ENCODE measurements at regions not wholly inside any gene's neighbourhood (a gene's known extent, or its start where the extent isn't known, plus 50 kb on each side); places are given as distances from the start of the nearest gene placed in this dataset.

- Histone ChIP-seq H3K36me3 (replicated peaks in 1 of 2; ENCODE audit: control insufficient read depth in 2 of 2, insufficient read depth in 2 of 2, low read length in 2 of 2) (no peaks in the 10 kb centered on the region), H4K91ac (ENCODE audit: low read depth, low read length, poor library complexity) (no peak overlapping the region), H2BK5ac (ENCODE audit: low read length) (no peak overlapping the region), H3K23ac (ENCODE audit: low read depth, low read length, poor library complexity) (no peak overlapping the region), H3K4me1 (ENCODE audit: control insufficient read depth in 2 of 2, insufficient read depth in 1 of 2, low read depth in 1 of 2, low read length in 2 of 2) (peaks cover 2 to 4% of the 10 kb centered on the region in 2 donors), H2AK5ac (ENCODE audit: low read depth, low read length) (no peak overlapping the region), H3K4me3 (ENCODE audit: low read length in 2 of 2) (no peak overlapping the region), H2AFZ (ENCODE audit: low read length) (no peak overlapping the region), H3K27me3 (ENCODE audit: control insufficient read depth in 3 of 3, insufficient read depth in 3 of 3, low read depth in 1 of 3, low read length in 3 of 3) (no peaks in the 10 kb centered on the region), H2BK120ac (ENCODE audit: low read depth, low read length) (no peak overlapping the region), H4K8ac (ENCODE audit: low read depth, low read length) (no peak overlapping the region), H3K4ac (ENCODE audit: low read length) (no peak overlapping the region), H3K79me1 (ENCODE audit: low read depth, low read length) (no peaks in the 10 kb centered on the region), H3K14ac (ENCODE audit: low read length) (no peak overlapping the region), H3K4me2 (ENCODE audit: insufficient read depth, low read length, poor library complexity, severe bottlenecking) (no peak overlapping the region), H2BK15ac (ENCODE audit: low read length) (no peak overlapping the region), H3K9me3 (replicated peaks in 1 of 2; ENCODE audit: control insufficient read depth in 2 of 2, insufficient read depth in 1 of 2, low read depth in 1 of 2, low read length in 2 of 2) (no peaks in the 10 kb centered on the region), H3K18ac (ENCODE audit: low read length) (no peak overlapping the region), H2BK12ac (ENCODE audit: low read length) (no peak overlapping the region), H3K9ac (ENCODE audit: low read depth, low read length, poor library complexity) (no peak overlapping the region), H3K27ac (replicated peaks; ENCODE audit: low read length) (no peak overlapping the region)
- WGBS, 2 donors (ENCODE audit: extremely low coverage in 2 of 2, insufficient read length in 2 of 2, insufficient replicate concordance in 1 of 2) = no CpG with 5 or more reads among the region's 5 CpGs
- DNase-seq (ENCODE audit: low spot score) = no peak
These were observed 131.3 kb upstream of the KCTD7 start for GRCh38 chr7:66497346-66497745.

- WGBS, 2 donors (ENCODE audit: extremely low coverage in 2 of 2, insufficient read length in 2 of 2, insufficient replicate concordance in 1 of 2) = no CpG with 5 or more reads among the region's 3 CpGs
- no peaks in the 10 kb centered on the region for H3K79me1 ChIP-seq (ENCODE audit: low read depth, low read length)
- no peak overlapping the region for H4K91ac ChIP-seq (ENCODE audit: low read depth, low read length, poor library complexity)
- no peak overlapping the region for H3K4ac ChIP-seq (ENCODE audit: low read length)
- H3K18ac ChIP-seq (ENCODE audit: low read length) = no peak overlapping the region
- no peaks in the 10 kb centered on the region for H3K27me3 ChIP-seq (ENCODE audit: control insufficient read depth in 3 of 3, insufficient read depth in 3 of 3, low read depth in 1 of 3, low read length in 3 of 3)
- H3K4me1 ChIP-seq (ENCODE audit: control insufficient read depth in 2 of 2, insufficient read depth in 1 of 2, low read depth in 1 of 2, low read length in 2 of 2) = no peaks in the 10 kb centered on the region
- DNase-seq (ENCODE audit: low spot score) = no peak
- H3K36me3 ChIP-seq (replicated peaks in 1 of 2; ENCODE audit: control insufficient read depth in 2 of 2, insufficient read depth in 2 of 2, low read length in 2 of 2) = no peaks in the 10 kb centered on the region
- H3K14ac ChIP-seq (ENCODE audit: low read length) = no peak overlapping the region
- no peak overlapping the region for H3K4me3 ChIP-seq (ENCODE audit: low read length in 2 of 2)
- H2BK120ac ChIP-seq (ENCODE audit: low read depth, low read length) = no peak overlapping the region
- no peak overlapping the region for H2BK12ac ChIP-seq (ENCODE audit: low read length)
- no peak overlapping the region for H4K8ac ChIP-seq (ENCODE audit: low read depth, low read length)
- H3K23ac ChIP-seq (ENCODE audit: low read depth, low read length, poor library complexity) = no peak overlapping the region
- no peak overlapping the region for H3K9ac ChIP-seq (ENCODE audit: low read depth, low read length, poor library complexity)
- H2AK5ac ChIP-seq (ENCODE audit: low read depth, low read length) = no peak overlapping the region
- no peak overlapping the region for H3K4me2 ChIP-seq (ENCODE audit: insufficient read depth, low read length, poor library complexity, severe bottlenecking)
- no peaks in the 10 kb centered on the region for H3K9me3 ChIP-seq (replicated peaks in 1 of 2; ENCODE audit: control insufficient read depth in 2 of 2, insufficient read depth in 1 of 2, low read depth in 1 of 2, low read length in 2 of 2)
- peak overlapping the region; percentile 52 for H2AFZ ChIP-seq (ENCODE audit: low read length)
- H2BK15ac ChIP-seq (ENCODE audit: low read length) = no peak overlapping the region
- no peak overlapping the region for H2BK5ac ChIP-seq (ENCODE audit: low read length)
- H3K27ac ChIP-seq (replicated peaks; ENCODE audit: low read length) = no peak overlapping the region
These were observed 128.6 kb upstream of the KCTD7 start for GRCh38 chr7:66500087-66500486.

GRCh38 chr7:66502230-66503035 lies 126.2 kb upstream of the KCTD7 start:
- H3K23ac ChIP-seq (ENCODE audit: low read depth, low read length, poor library complexity) = no peak overlapping the region
- no peak overlapping the region for H2AFZ ChIP-seq (ENCODE audit: low read length)
- peaks cover 0 to 6% of the 10 kb centered on the region in 2 donors for H3K9me3 ChIP-seq (replicated peaks in 1 of 2; ENCODE audit: control insufficient read depth in 2 of 2, insufficient read depth in 1 of 2, low read depth in 1 of 2, low read length in 2 of 2)
- no peak overlapping the region for H3K14ac ChIP-seq (ENCODE audit: low read length)
- H3K79me1 ChIP-seq (ENCODE audit: low read depth, low read length) = no peaks in the 10 kb centered on the region
- no peak overlapping the region for H2BK5ac ChIP-seq (ENCODE audit: low read length)
- no peaks in the 10 kb centered on the region for H3K4me1 ChIP-seq (ENCODE audit: control insufficient read depth in 2 of 2, insufficient read depth in 1 of 2, low read depth in 1 of 2, low read length in 2 of 2)
- no peak overlapping the region for H3K4me3 ChIP-seq (ENCODE audit: low read length in 2 of 2)
- no peak overlapping the region for H3K4me2 ChIP-seq (ENCODE audit: insufficient read depth, low read length, poor library complexity, severe bottlenecking)
- no peak overlapping the region for H2BK120ac ChIP-seq (ENCODE audit: low read depth, low read length)
- H3K36me3 ChIP-seq (replicated peaks in 1 of 2; ENCODE audit: control insufficient read depth in 2 of 2, insufficient read depth in 2 of 2, low read length in 2 of 2) = no peaks in the 10 kb centered on the region
- no peak overlapping the region for H4K8ac ChIP-seq (ENCODE audit: low read depth, low read length)
- no peak overlapping the region for H3K4ac ChIP-seq (ENCODE audit: low read length)
- no peak overlapping the region for H3K27ac ChIP-seq (replicated peaks; ENCODE audit: low read length)
- H2BK15ac ChIP-seq (ENCODE audit: low read length) = no peak overlapping the region
- no peak overlapping the region for H2AK5ac ChIP-seq (ENCODE audit: low read depth, low read length)
- H3K9ac ChIP-seq (ENCODE audit: low read depth, low read length, poor library complexity) = no peak overlapping the region
- no CpG with 5 or more reads among the region's 12 CpGs for WGBS, 2 donors (ENCODE audit: extremely low coverage in 2 of 2, insufficient read length in 2 of 2, insufficient replicate concordance in 1 of 2)
- H2BK12ac ChIP-seq (ENCODE audit: low read length) = no peak overlapping the region
- no peak overlapping the region for H3K18ac ChIP-seq (ENCODE audit: low read length)
- no peak overlapping the region for H4K91ac ChIP-seq (ENCODE audit: low read depth, low read length, poor library complexity)
- no peak for DNase-seq (ENCODE audit: low spot score)
- H3K27me3 ChIP-seq (ENCODE audit: control insufficient read depth in 3 of 3, insufficient read depth in 3 of 3, low read depth in 1 of 3, low read length in 3 of 3) = no peaks in the 10 kb centered on the region

GRCh38 chr7:66503036-66503370 lies 125.7 kb upstream of the KCTD7 start:
- no peak overlapping the region for H3K4me2 ChIP-seq (ENCODE audit: insufficient read depth, low read length, poor library complexity, severe bottlenecking)
- H2AK5ac ChIP-seq (ENCODE audit: low read depth, low read length) = no peak overlapping the region
- H3K27ac ChIP-seq (replicated peaks; ENCODE audit: low read length) = no peak overlapping the region
- no peak overlapping the region for H2BK5ac ChIP-seq (ENCODE audit: low read length)
- DNase-seq (ENCODE audit: low spot score) = no peak
- H4K91ac ChIP-seq (ENCODE audit: low read depth, low read length, poor library complexity) = no peak overlapping the region
- no peak overlapping the region for H3K4me3 ChIP-seq (ENCODE audit: low read length in 2 of 2)
- peaks cover 0 to 6% of the 10 kb centered on the region in 2 donors for H3K9me3 ChIP-seq (replicated peaks in 1 of 2; ENCODE audit: control insufficient read depth in 2 of 2, insufficient read depth in 1 of 2, low read depth in 1 of 2, low read length in 2 of 2)
- H3K9ac ChIP-seq (ENCODE audit: low read depth, low read length, poor library complexity) = no peak overlapping the region
- H3K79me1 ChIP-seq (ENCODE audit: low read depth, low read length) = no peaks in the 10 kb centered on the region
- H2BK12ac ChIP-seq (ENCODE audit: low read length) = no peak overlapping the region
- no peak overlapping the region for H3K14ac ChIP-seq (ENCODE audit: low read length)
- H3K4ac ChIP-seq (ENCODE audit: low read length) = no peak overlapping the region
- H2BK120ac ChIP-seq (ENCODE audit: low read depth, low read length) = no peak overlapping the region
- no peak overlapping the region for H2BK15ac ChIP-seq (ENCODE audit: low read length)
- no peaks in the 10 kb centered on the region for H3K4me1 ChIP-seq (ENCODE audit: control insufficient read depth in 2 of 2, insufficient read depth in 1 of 2, low read depth in 1 of 2, low read length in 2 of 2)
- H3K36me3 ChIP-seq (replicated peaks in 1 of 2; ENCODE audit: control insufficient read depth in 2 of 2, insufficient read depth in 2 of 2, low read length in 2 of 2) = no peaks in the 10 kb centered on the region
- H3K27me3 ChIP-seq (ENCODE audit: control insufficient read depth in 3 of 3, insufficient read depth in 3 of 3, low read depth in 1 of 3, low read length in 3 of 3) = no peaks in the 10 kb centered on the region
- H3K23ac ChIP-seq (ENCODE audit: low read depth, low read length, poor library complexity) = no peak overlapping the region
- WGBS, 2 donors (ENCODE audit: extremely low coverage in 2 of 2, insufficient read length in 2 of 2, insufficient replicate concordance in 1 of 2) = no CpG with 5 or more reads among the region's 13 CpGs
- H3K18ac ChIP-seq (ENCODE audit: low read length) = no peak overlapping the region
- no peak overlapping the region for H4K8ac ChIP-seq (ENCODE audit: low read depth, low read length)
- H2AFZ ChIP-seq (ENCODE audit: low read length) = no peak overlapping the region
